CD14-positive monocyte (primary cell): ENCODE measurements at regions not wholly inside any gene's neighbourhood (a gene's known extent, or its start where the extent isn't known, plus 50 kb on each side); places are given as distances from the start of the nearest gene placed in this dataset.

ENCODE experiments used
- DNase-seq, 3 donors: peaks; one replicate each; pipeline ENCODE4 v3.0.0-alpha.2; 2011 to 2022
- H2AFZ ChIP-seq: 2 replicates; pipeline ENCODE4 v1.6.0; 2012; ENCODE audit warnings: mild to moderate bottlenecking, low read depth, low read length, inconsistent platforms; ENCODE audit not compliant: insufficient read depth, poor library complexity, severe bottlenecking
- H3K27ac ChIP-seq, 2 donors: 1 replicate in 1 of 2; 2 replicates in 1 of 2; pipeline ENCODE4 v1.5.1; 2012 to 2013; ENCODE audit warnings: low read length in 2 of 2, control low read depth in 1 of 2, inconsistent platforms in 1 of 2, low read depth in 1 of 2, mild to moderate bottlenecking in 1 of 2
- H3K27me3 ChIP-seq, 2 donors: one replicate each; pipeline versions ENCODE4 v1.6.0 to v1.6.1; 2011 to 2013; ENCODE audit warnings: low read length in 2 of 2; ENCODE audit not compliant: control insufficient read depth in 2 of 2, insufficient read depth in 2 of 2
- H3K36me3 ChIP-seq, 2 donors: replicated peaks in 1 of 2; 1 replicate in 1 of 2; 2 replicates in 1 of 2; pipeline versions ENCODE4 v1.5.1 to v1.6.1; 2012 to 2013; ENCODE audit warnings: low read length in 2 of 2, control low read depth in 1 of 2, inconsistent platforms in 1 of 2, mild to moderate bottlenecking in 1 of 2; ENCODE audit not compliant: insufficient read depth in 2 of 2, control insufficient read depth in 1 of 2
- H3K4me1 ChIP-seq, 2 donors: 1 replicate in 1 of 2; 2 replicates in 1 of 2; pipeline versions ENCODE4 v1.5.1 to v1.6.1; 2012 to 2013; ENCODE audit warnings: low read length in 2 of 2, control low read depth in 1 of 2, inconsistent platforms in 1 of 2, mild to moderate bottlenecking in 1 of 2, moderate library complexity in 1 of 2; ENCODE audit not compliant: insufficient read depth in 2 of 2, control insufficient read depth in 1 of 2
- H3K4me2 ChIP-seq: replicated peaks from 2 replicates; pipeline ENCODE3; 2012; ENCODE audit warnings: low read length, moderate library complexity, mild to moderate bottlenecking; ENCODE audit not compliant: poor library complexity, severe bottlenecking; ENCODE audit errors: extremely low read depth
- H3K4me3 ChIP-seq, 3 experiments: fragments of 200-600 bp in 1 of 3; sonication (generic) in 1 of 3; replicated peaks in 1 of 3; 1 replicate in 2 of 3; 2 replicates in 1 of 3; pipeline ENCODE4 v1.5.1; 2011 to 2013; ENCODE audit warnings: low read length in 3 of 3, mild to moderate bottlenecking in 3 of 3, control low read depth in 2 of 3, low read depth in 2 of 3, inconsistent platforms in 1 of 3, moderate library complexity in 1 of 3
- H3K79me2 ChIP-seq: 2 replicates; pipeline ENCODE4 v1.6.0; 2012; ENCODE audit warnings: mild to moderate bottlenecking, control low read depth, inconsistent platforms, low read length, moderate library complexity; ENCODE audit not compliant: insufficient read depth
- H3K9ac ChIP-seq: 2 replicates; pipeline ENCODE4 v1.6.0; 2017; ENCODE audit warnings: low read length, mild to moderate bottlenecking; ENCODE audit not compliant: insufficient read depth, poor library complexity, severe bottlenecking
- H3K9me3 ChIP-seq, 2 donors: replicated peaks in 1 of 2; 1 replicate in 1 of 2; 2 replicates in 1 of 2; pipeline versions ENCODE4 v1.5.1 to v1.6.1; 2012 to 2013; ENCODE audit warnings: low read length in 2 of 2, control low read depth in 1 of 2; ENCODE audit not compliant: control insufficient read depth in 1 of 2, insufficient read depth in 1 of 2
- H4K20me1 ChIP-seq: 2 replicates; pipeline ENCODE4 v1.6.0; 2012; ENCODE audit warnings: mild to moderate bottlenecking, low read length, control low read depth, moderate library complexity; ENCODE audit not compliant: insufficient read depth
- H3K27ac Mint-ChIP-seq, 7 donors: one replicate each; pipeline ENCODE4 v1.8.0; 2020; ENCODE audit warnings: mild to moderate bottlenecking in 7 of 7, mixed read lengths in 7 of 7, moderate library complexity in 6 of 7, inconsistent platforms in 2 of 7
- H3K27me3 Mint-ChIP-seq, 3 donors: one replicate each; pipeline ENCODE4 v1.8.0; 2021 to 2022; ENCODE audit warnings: low read depth in 3 of 3, mild to moderate bottlenecking in 3 of 3, mixed read lengths in 3 of 3, moderate library complexity in 3 of 3, inconsistent platforms in 1 of 3
- H3K36me3 Mint-ChIP-seq, 2 donors: one replicate each; pipeline ENCODE4 v1.8.0; 2020; ENCODE audit warnings: mixed read lengths in 2 of 2, inconsistent platforms in 1 of 2, mild to moderate bottlenecking in 1 of 2
- H3K4me1 Mint-ChIP-seq: one replicate; pipeline ENCODE4 v1.8.0; 2020; ENCODE audit warnings: mild to moderate bottlenecking, mixed read lengths
- H3K4me3 Mint-ChIP-seq, 2 donors: one replicate each; pipeline ENCODE4 v1.8.0; 2020; ENCODE audit warnings: mild to moderate bottlenecking in 2 of 2, mixed read lengths in 2 of 2, moderate library complexity in 1 of 2
- H3K9me3 Mint-ChIP-seq, 7 donors: one replicate each; pipeline ENCODE4 v1.8.0; 2020 to 2022; ENCODE audit warnings: mixed read lengths in 7 of 7, mild to moderate bottlenecking in 6 of 7, moderate library complexity in 6 of 7, inconsistent platforms in 2 of 7
- CTCF ChIP-seq: fragments of 200-600 bp; IDR thresholded peaks from one replicate; pipeline ENCODE4 v1.8.0; 2022; ENCODE audit warnings: antibody characterized with exemption, mild to moderate bottlenecking
- WGBS: methylation state at CpG from one replicate; pipeline ENCODE4 v1.1.5; 2013; ENCODE audit warnings: missing lambda C conversion rate; ENCODE audit not compliant: insufficient coverage; 5-methylcytosine and 5-hydroxymethylcytosine counted together
- intact Hi-C, 2 donors: fragments of 100-400 bp; cut with micrococcal nuclease; formaldehyde crosslinking; loops; one replicate each; pipeline versions ENCODE4 v1.15.0 to v1.15.1; 2023

- Histone ChIP-seq H2AFZ (no peak overlapping the region), H3K27ac (no peak overlapping the region), H3K9me3 (peaks cover 0 to 2% of the 10 kb centered on the region in 2 donors), H3K4me3 (no peak overlapping the region), H3K79me2 (no peaks in the 10 kb centered on the region), H3K36me3 (no peaks in the 10 kb centered on the region), H3K9ac (no peak overlapping the region), H3K4me1 (no peaks in the 10 kb centered on the region), H4K20me1 (no peaks in the 10 kb centered on the region), H3K4me2 (no peak overlapping the region), H3K27me3 (no peaks in the 10 kb centered on the region)
- 87% methylated on average over 3 of the region's 9 CpGs for WGBS
- no peak overlapping the region for H3K4me3 Mint-ChIP-seq
- no peaks in the 10 kb centered on the region for H3K36me3 Mint-ChIP-seq
- no peak for TF ChIP-seq CTCF
- no peak overlapping the region for H3K27ac Mint-ChIP-seq
- H3K4me1 Mint-ChIP-seq: no peaks in the 10 kb centered on the region
- peaks cover 0 to 6% (median 0%) of the 10 kb centered on the region in 3 donors for H3K27me3 Mint-ChIP-seq
- intact Hi-C loops: no loop called here
- no peak for DNase-seq
- H3K9me3 Mint-ChIP-seq: peaks cover 0 to 8% (median 2%) of the 10 kb centered on the region in 7 donors
Observed at GRCh38 chr2:114089636-114090319, 199.9 kb downstream of the ACTR3 start.

- no peak overlapping the region for H3K4me2 ChIP-seq
- peaks cover 0 to 6% (median 0%) of the 10 kb centered on the region in 3 donors for H3K27me3 Mint-ChIP-seq
- TF ChIP-seq CTCF: no peak
- H3K79me2 ChIP-seq: no peaks in the 10 kb centered on the region
- no CpG with 5 or more reads among the region's 1 CpG for WGBS
- H3K9me3 ChIP-seq: peaks cover 5 to 8% of the 10 kb centered on the region in 2 donors
- no peak overlapping the region for H3K4me3 Mint-ChIP-seq
- H3K4me3 ChIP-seq: no peak overlapping the region
- no peak for DNase-seq
- no peaks in the 10 kb centered on the region for H3K4me1 ChIP-seq
- no peaks in the 10 kb centered on the region for H4K20me1 ChIP-seq
- H3K9me3 Mint-ChIP-seq: peaks cover 0 to 12% (median 8%) of the 10 kb centered on the region in 7 donors
- no peak overlapping the region for H3K9ac ChIP-seq
- H3K27ac ChIP-seq: no peak overlapping the region
- H2AFZ ChIP-seq: no peak overlapping the region
- no peaks in the 10 kb centered on the region for H3K4me1 Mint-ChIP-seq
- no peaks in the 10 kb centered on the region for H3K27me3 ChIP-seq
- no peaks in the 10 kb centered on the region for H3K36me3 ChIP-seq
- intact Hi-C loops: no loop called here
- H3K36me3 Mint-ChIP-seq: no peaks in the 10 kb centered on the region
- no peak overlapping the region for H3K27ac Mint-ChIP-seq
Observed at GRCh38 chr2:114091010-114091409, 201.1 kb downstream of the ACTR3 start.
